HG03095 (cell line): ENCODE measurements at regions not wholly inside any gene's neighbourhood (a gene's known extent, or its start where the extent isn't known, plus 50 kb on each side); places are given as distances from the start of the nearest gene placed in this dataset.

Experiments
- ATAC-seq: cut with Tn5 transposase; IDR thresholded peaks from one replicate; pipeline ENCODE4 v1.9.1; 2021; ENCODE audit warnings: moderate library complexity; ENCODE audit not compliant: unreplicated experiment

- no peak for ATAC-seq
These were observed 1844.6 kb upstream of the NUDT12 start for GRCh38 chr5:105407200-105407599.

GRCh38 chr5:105397749-105398148, 1835.2 kb upstream of the NUDT12 start:
- ATAC-seq: no peak

- no peak for ATAC-seq
These were observed 1830.1 kb upstream of the NUDT12 start for GRCh38 chr5:105392710-105393149.

GRCh38 chr5:105392122-105392709, 1829.6 kb upstream of the NUDT12 start:
- no peak for ATAC-seq

- no peak for ATAC-seq
These were observed 1817.5 kb upstream of the NUDT12 start for GRCh38 chr5:105380126-105380525.

- no peak for ATAC-seq
These were observed 1808.6 kb upstream of the NUDT12 start for GRCh38 chr5:105371169-105371568.

GRCh38 chr5:105350486-105351140, 1788.0 kb upstream of the NUDT12 start:
- no peak for ATAC-seq

GRCh38 chr5:105331558-105331957, 1769.0 kb upstream of the NUDT12 start:
- ATAC-seq: no peak

- no peak for ATAC-seq
These were observed 1767.6 kb upstream of the NUDT12 start for GRCh38 chr5:105330185-105330584.

GRCh38 chr5:105304859-105305258, 1742.3 kb upstream of the NUDT12 start:
- no peak for ATAC-seq

- ATAC-seq: no peak
These were observed 1726.4 kb upstream of the NUDT12 start for GRCh38 chr5:105288946-105289345.

- no peak for ATAC-seq
These were observed 1720.5 kb upstream of the NUDT12 start for GRCh38 chr5:105283134-105283533.

- no peak for ATAC-seq
These were observed 1711.5 kb upstream of the NUDT12 start for GRCh38 chr5:105274079-105274478.

GRCh38 chr5:105263515-105263914, 1700.9 kb upstream of the NUDT12 start:
- no peak for ATAC-seq

GRCh38 chr5:105259581-105260217, 1697.1 kb upstream of the NUDT12 start:
- no peak for ATAC-seq

- no peak for ATAC-seq
These were observed 1676.0 kb upstream of the NUDT12 start for GRCh38 chr5:105238561-105238960.

- no peak for ATAC-seq
These were observed 1668.0 kb upstream of the NUDT12 start for GRCh38 chr5:105230516-105231157.

- ATAC-seq: no peak
These were observed 1655.4 kb upstream of the NUDT12 start for GRCh38 chr5:105218018-105218417.

GRCh38 chr5:105213078-105213477, 1650.5 kb upstream of the NUDT12 start:
- no peak for ATAC-seq

- ATAC-seq: no peak
These were observed 1644.5 kb upstream of the NUDT12 start for GRCh38 chr5:105207066-105207465.

GRCh38 chr5:105197531-105197930, 1634.9 kb upstream of the NUDT12 start:
- ATAC-seq: no peak

- no peak for ATAC-seq
These were observed 1633.2 kb upstream of the NUDT12 start for GRCh38 chr5:105195765-105196164.
